CD14-positive monocyte (primary cell): ENCODE measurements at regions not wholly inside any gene's neighbourhood (a gene's known extent, or its start where the extent isn't known, plus 50 kb on each side); places are given as distances from the start of the nearest gene placed in this dataset.

ENCODE experiments used
- DNase-seq, 3 donors: peaks; one replicate each; pipeline ENCODE4 v3.0.0-alpha.2; 2011 to 2022
- H2AFZ ChIP-seq: 2 replicates; pipeline ENCODE4 v1.6.0; 2012; ENCODE audit warnings: mild to moderate bottlenecking, low read depth, low read length, inconsistent platforms; ENCODE audit not compliant: insufficient read depth, poor library complexity, severe bottlenecking
- H3K27ac ChIP-seq, 2 donors: 1 replicate in 1 of 2; 2 replicates in 1 of 2; pipeline ENCODE4 v1.5.1; 2012 to 2013; ENCODE audit warnings: low read length in 2 of 2, control low read depth in 1 of 2, inconsistent platforms in 1 of 2, low read depth in 1 of 2, mild to moderate bottlenecking in 1 of 2
- H3K27me3 ChIP-seq, 2 donors: one replicate each; pipeline versions ENCODE4 v1.6.0 to v1.6.1; 2011 to 2013; ENCODE audit warnings: low read length in 2 of 2; ENCODE audit not compliant: control insufficient read depth in 2 of 2, insufficient read depth in 2 of 2
- H3K36me3 ChIP-seq, 2 donors: replicated peaks in 1 of 2; 1 replicate in 1 of 2; 2 replicates in 1 of 2; pipeline versions ENCODE4 v1.5.1 to v1.6.1; 2012 to 2013; ENCODE audit warnings: low read length in 2 of 2, control low read depth in 1 of 2, inconsistent platforms in 1 of 2, mild to moderate bottlenecking in 1 of 2; ENCODE audit not compliant: insufficient read depth in 2 of 2, control insufficient read depth in 1 of 2
- H3K4me1 ChIP-seq, 2 donors: 1 replicate in 1 of 2; 2 replicates in 1 of 2; pipeline versions ENCODE4 v1.5.1 to v1.6.1; 2012 to 2013; ENCODE audit warnings: low read length in 2 of 2, control low read depth in 1 of 2, inconsistent platforms in 1 of 2, mild to moderate bottlenecking in 1 of 2, moderate library complexity in 1 of 2; ENCODE audit not compliant: insufficient read depth in 2 of 2, control insufficient read depth in 1 of 2
- H3K4me2 ChIP-seq: replicated peaks from 2 replicates; pipeline ENCODE3; 2012; ENCODE audit warnings: low read length, moderate library complexity, mild to moderate bottlenecking; ENCODE audit not compliant: poor library complexity, severe bottlenecking; ENCODE audit errors: extremely low read depth
- H3K4me3 ChIP-seq, 3 experiments: fragments of 200-600 bp in 1 of 3; sonication (generic) in 1 of 3; replicated peaks in 1 of 3; 1 replicate in 2 of 3; 2 replicates in 1 of 3; pipeline ENCODE4 v1.5.1; 2011 to 2013; ENCODE audit warnings: low read length in 3 of 3, mild to moderate bottlenecking in 3 of 3, control low read depth in 2 of 3, low read depth in 2 of 3, inconsistent platforms in 1 of 3, moderate library complexity in 1 of 3
- H3K79me2 ChIP-seq: 2 replicates; pipeline ENCODE4 v1.6.0; 2012; ENCODE audit warnings: mild to moderate bottlenecking, control low read depth, inconsistent platforms, low read length, moderate library complexity; ENCODE audit not compliant: insufficient read depth
- H3K9ac ChIP-seq: 2 replicates; pipeline ENCODE4 v1.6.0; 2017; ENCODE audit warnings: low read length, mild to moderate bottlenecking; ENCODE audit not compliant: insufficient read depth, poor library complexity, severe bottlenecking
- H3K9me3 ChIP-seq, 2 donors: replicated peaks in 1 of 2; 1 replicate in 1 of 2; 2 replicates in 1 of 2; pipeline versions ENCODE4 v1.5.1 to v1.6.1; 2012 to 2013; ENCODE audit warnings: low read length in 2 of 2, control low read depth in 1 of 2; ENCODE audit not compliant: control insufficient read depth in 1 of 2, insufficient read depth in 1 of 2
- H4K20me1 ChIP-seq: 2 replicates; pipeline ENCODE4 v1.6.0; 2012; ENCODE audit warnings: mild to moderate bottlenecking, low read length, control low read depth, moderate library complexity; ENCODE audit not compliant: insufficient read depth
- H3K27ac Mint-ChIP-seq, 7 donors: one replicate each; pipeline ENCODE4 v1.8.0; 2020; ENCODE audit warnings: mild to moderate bottlenecking in 7 of 7, mixed read lengths in 7 of 7, moderate library complexity in 6 of 7, inconsistent platforms in 2 of 7
- H3K27me3 Mint-ChIP-seq, 3 donors: one replicate each; pipeline ENCODE4 v1.8.0; 2021 to 2022; ENCODE audit warnings: low read depth in 3 of 3, mild to moderate bottlenecking in 3 of 3, mixed read lengths in 3 of 3, moderate library complexity in 3 of 3, inconsistent platforms in 1 of 3
- H3K36me3 Mint-ChIP-seq, 2 donors: one replicate each; pipeline ENCODE4 v1.8.0; 2020; ENCODE audit warnings: mixed read lengths in 2 of 2, inconsistent platforms in 1 of 2, mild to moderate bottlenecking in 1 of 2
- H3K4me1 Mint-ChIP-seq: one replicate; pipeline ENCODE4 v1.8.0; 2020; ENCODE audit warnings: mild to moderate bottlenecking, mixed read lengths
- H3K4me3 Mint-ChIP-seq, 2 donors: one replicate each; pipeline ENCODE4 v1.8.0; 2020; ENCODE audit warnings: mild to moderate bottlenecking in 2 of 2, mixed read lengths in 2 of 2, moderate library complexity in 1 of 2
- H3K9me3 Mint-ChIP-seq, 7 donors: one replicate each; pipeline ENCODE4 v1.8.0; 2020 to 2022; ENCODE audit warnings: mixed read lengths in 7 of 7, mild to moderate bottlenecking in 6 of 7, moderate library complexity in 6 of 7, inconsistent platforms in 2 of 7
- WGBS: methylation state at CpG from one replicate; pipeline ENCODE4 v1.1.5; 2013; ENCODE audit warnings: missing lambda C conversion rate; ENCODE audit not compliant: insufficient coverage; 5-methylcytosine and 5-hydroxymethylcytosine counted together
- intact Hi-C, 2 donors: fragments of 100-400 bp; cut with micrococcal nuclease; formaldehyde crosslinking; loops; one replicate each; pipeline versions ENCODE4 v1.15.0 to v1.15.1; 2023
- TF ChIP-seq, protein P1 (sequence below): fragments of 200-600 bp; IDR thresholded peaks from one replicate; pipeline ENCODE4 v1.8.0; 2022; ENCODE audit warnings: antibody characterized with exemption, mild to moderate bottlenecking

DNA sequence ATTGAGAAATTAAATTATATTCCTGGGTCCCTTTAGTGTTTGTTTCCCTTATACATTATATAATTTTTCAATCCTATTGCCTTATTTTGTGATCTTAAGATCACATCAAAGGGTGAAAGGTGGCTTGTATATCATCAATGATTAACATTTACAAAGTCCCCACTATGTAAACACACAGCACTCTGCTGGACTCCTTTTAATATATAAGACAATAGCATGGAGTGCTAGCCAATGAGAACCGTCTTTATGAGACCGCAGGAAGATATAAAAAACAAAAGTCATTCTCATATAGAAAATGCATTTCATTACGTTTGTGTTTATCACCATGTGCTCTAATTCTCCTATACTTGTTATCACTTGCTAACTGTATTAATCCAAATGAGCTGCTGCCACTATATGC lies 108.5 kb downstream of the HOXA1 start:
- WGBS, result 94% methylated on average over 2 of the region's 3 CpGs
- H4K20me1 ChIP-seq, result no peaks in the 10 kb centered on the region
- H3K79me2 ChIP-seq, result no peaks in the 10 kb centered on the region
- Mint-ChIP-seq H3K4me1 (no peaks in the 10 kb centered on the region), H3K36me3 (no peaks in the 10 kb centered on the region), H3K9me3 (no peaks in the 10 kb centered on the region), H3K27me3 (peaks cover 1 to 4% (median 3%) of the 10 kb centered on the region in 3 donors), H3K27ac (no peak overlapping the region), H3K4me3 (no peak overlapping the region)
- intact Hi-C loops, result no loop called here
- TF ChIP-seq, protein P1, sequence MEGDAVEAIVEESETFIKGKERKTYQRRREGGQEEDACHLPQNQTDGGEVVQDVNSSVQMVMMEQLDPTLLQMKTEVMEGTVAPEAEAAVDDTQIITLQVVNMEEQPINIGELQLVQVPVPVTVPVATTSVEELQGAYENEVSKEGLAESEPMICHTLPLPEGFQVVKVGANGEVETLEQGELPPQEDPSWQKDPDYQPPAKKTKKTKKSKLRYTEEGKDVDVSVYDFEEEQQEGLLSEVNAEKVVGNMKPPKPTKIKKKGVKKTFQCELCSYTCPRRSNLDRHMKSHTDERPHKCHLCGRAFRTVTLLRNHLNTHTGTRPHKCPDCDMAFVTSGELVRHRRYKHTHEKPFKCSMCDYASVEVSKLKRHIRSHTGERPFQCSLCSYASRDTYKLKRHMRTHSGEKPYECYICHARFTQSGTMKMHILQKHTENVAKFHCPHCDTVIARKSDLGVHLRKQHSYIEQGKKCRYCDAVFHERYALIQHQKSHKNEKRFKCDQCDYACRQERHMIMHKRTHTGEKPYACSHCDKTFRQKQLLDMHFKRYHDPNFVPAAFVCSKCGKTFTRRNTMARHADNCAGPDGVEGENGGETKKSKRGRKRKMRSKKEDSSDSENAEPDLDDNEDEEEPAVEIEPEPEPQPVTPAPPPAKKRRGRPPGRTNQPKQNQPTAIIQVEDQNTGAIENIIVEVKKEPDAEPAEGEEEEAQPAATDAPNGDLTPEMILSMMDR, result no peak
- no peak overlapping the region for H3K4me3 ChIP-seq
- no peak overlapping the region for H3K27ac ChIP-seq
- H3K9ac ChIP-seq, result no peak overlapping the region
- no peaks in the 10 kb centered on the region for H3K36me3 ChIP-seq
- H3K27me3 ChIP-seq, result no peaks in the 10 kb centered on the region
- no peak overlapping the region for H2AFZ ChIP-seq
- DNase-seq, result no peak
- no peaks in the 10 kb centered on the region for H3K4me1 ChIP-seq
- H3K9me3 ChIP-seq, result no peaks in the 10 kb centered on the region
- H3K4me2 ChIP-seq, result no peak overlapping the region

DNA sequence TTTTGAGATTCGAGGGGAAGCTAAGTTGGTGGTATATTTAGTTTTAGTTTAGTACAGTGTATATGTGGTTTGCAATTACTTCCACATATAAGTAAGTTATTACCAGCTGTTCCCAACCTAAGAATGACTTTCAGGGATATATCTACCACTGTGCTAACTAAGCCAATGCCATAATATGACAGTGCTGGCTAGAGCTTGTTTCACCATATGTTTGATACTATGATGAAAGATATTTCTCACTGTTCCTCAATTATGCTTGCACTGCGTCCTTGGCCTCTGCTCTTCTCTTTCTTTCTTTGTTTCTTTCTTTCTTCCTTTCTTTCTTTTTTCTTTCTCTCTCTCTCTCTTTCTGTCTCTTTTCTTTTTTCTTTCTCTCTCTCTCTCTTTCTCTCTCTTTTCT lies 113.8 kb upstream of the SKAP2 start:
- H3K27ac Mint-ChIP-seq, result peak overlapping the region in 1 of 7 donors; percentile 31
- DNase-seq, result peak; percentile 4 to 25 (median 6)
- H3K27me3 Mint-ChIP-seq, result peaks cover 0 to 1% (median 1%) of the 10 kb centered on the region in 3 donors
- H3K4me1 ChIP-seq, result peaks cover 0 to 2% of the 10 kb centered on the region in 2 donors
- H3K27me3 ChIP-seq, result no peaks in the 10 kb centered on the region
- 0% methylated on average over 1 of the region's 2 CpGs for WGBS
- H3K9me3 Mint-ChIP-seq, result peaks cover 0 to 11% (median 4%) of the 10 kb centered on the region in 7 donors
- H3K4me3 Mint-ChIP-seq, result no peak overlapping the region
- no peak overlapping the region for H3K27ac ChIP-seq
- no peak overlapping the region for H3K9ac ChIP-seq
- intact Hi-C loops, result no loop called here
- no peaks in the 10 kb centered on the region for H3K79me2 ChIP-seq
- H3K4me3 ChIP-seq, result no peak overlapping the region
- H4K20me1 ChIP-seq, result no peaks in the 10 kb centered on the region
- H3K36me3 ChIP-seq, result no peaks in the 10 kb centered on the region
- TF ChIP-seq, protein P1, result no peak
- no peak overlapping the region for H2AFZ ChIP-seq
- peaks cover 9% of the 10 kb centered on the region for H3K4me1 Mint-ChIP-seq
- H3K36me3 Mint-ChIP-seq, result no peaks in the 10 kb centered on the region
- H3K4me2 ChIP-seq, result no peak overlapping the region
- peaks cover 5 to 9% of the 10 kb centered on the region in 2 donors for H3K9me3 ChIP-seq
